Activated naive CD8-positive, alpha-beta T cell (primary cell): ENCODE measurements at regions not wholly inside any gene's neighbourhood (a gene's known extent, or its start where the extent isn't known, plus 50 kb on each side); places are given as distances from the start of the nearest gene placed in this dataset.
A peak's percentile ranks its signal among the peaks of the same experiment; 100 is the strongest.

Experiments used
- H3K27ac Mint-ChIP-seq: one replicate; pipeline ENCODE4 v1.8.0; 2021; ENCODE audit warnings: mixed read lengths
- H3K27me3 Mint-ChIP-seq: one replicate; pipeline ENCODE4 v1.8.0; 2021; ENCODE audit warnings: mixed read lengths
- H3K36me3 Mint-ChIP-seq: one replicate; pipeline ENCODE4 v1.8.0; 2021; ENCODE audit warnings: mixed read lengths
- H3K4me1 Mint-ChIP-seq: one replicate; pipeline ENCODE4 v1.8.0; 2021; ENCODE audit warnings: low read depth, mixed read lengths
- H3K4me3 Mint-ChIP-seq: one replicate; pipeline ENCODE4 v1.8.0; 2021; ENCODE audit warnings: mild to moderate bottlenecking, mixed read lengths
- H3K9me3 Mint-ChIP-seq: one replicate; pipeline ENCODE4 v1.8.0; 2021; ENCODE audit warnings: low read depth, mixed read lengths

GRCh38 chr15:35673093-35673684 is 127.2 kb upstream of the DPH6 start:
- no peaks in the 10 kb centered on the region for H3K36me3 Mint-ChIP-seq
- no peaks in the 10 kb centered on the region for H3K27me3 Mint-ChIP-seq
- H3K9me3 Mint-ChIP-seq = no peaks in the 10 kb centered on the region
- peaks cover 9% of the 10 kb centered on the region for H3K4me1 Mint-ChIP-seq
- no peak overlapping the region for H3K27ac Mint-ChIP-seq
- H3K4me3 Mint-ChIP-seq = peak overlapping the region; percentile 65

GRCh38 chr15:35674873-35675781 is 129.2 kb upstream of the DPH6 start:
- Mint-ChIP-seq H3K36me3 (no peaks in the 10 kb centered on the region), H3K27me3 (no peaks in the 10 kb centered on the region), H3K9me3 (no peaks in the 10 kb centered on the region), H3K27ac (no peak overlapping the region), H3K4me1 (peaks cover 8% of the 10 kb centered on the region), H3K4me3 (no peak overlapping the region)

GRCh38 chr15:35678774-35679173 is 132.8 kb upstream of the DPH6 start:
- Mint-ChIP-seq H3K27ac (no peak overlapping the region), H3K4me1 (no peaks in the 10 kb centered on the region), H3K4me3 (no peak overlapping the region), H3K36me3 (no peaks in the 10 kb centered on the region), H3K27me3 (peaks cover 4% of the 10 kb centered on the region), H3K9me3 (no peaks in the 10 kb centered on the region)

- Mint-ChIP-seq H3K9me3 (no peaks in the 10 kb centered on the region), H3K4me1 (no peaks in the 10 kb centered on the region), H3K27ac (no peak overlapping the region), H3K36me3 (no peaks in the 10 kb centered on the region), H3K27me3 (peaks cover 4% of the 10 kb centered on the region), H3K4me3 (no peak overlapping the region)
Measured at GRCh38 chr15:35679186-35679585, 133.2 kb upstream of the DPH6 start.

- Mint-ChIP-seq H3K4me1 (no peaks in the 10 kb centered on the region), H3K36me3 (no peaks in the 10 kb centered on the region), H3K27me3 (peaks cover 7% of the 10 kb centered on the region), H3K4me3 (no peak overlapping the region), H3K9me3 (no peaks in the 10 kb centered on the region), H3K27ac (no peak overlapping the region)
Measured at GRCh38 chr15:35680951-35681350, 135.0 kb upstream of the DPH6 start.

GRCh38 chr15:35686347-35686746 is 140.4 kb upstream of the DPH6 start:
- Mint-ChIP-seq H3K27me3 (peaks cover 12% of the 10 kb centered on the region), H3K4me1 (no peaks in the 10 kb centered on the region), H3K9me3 (no peaks in the 10 kb centered on the region), H3K36me3 (no peaks in the 10 kb centered on the region), H3K4me3 (no peak overlapping the region), H3K27ac (no peak overlapping the region)

- peaks cover 8% of the 10 kb centered on the region for H3K27me3 Mint-ChIP-seq
- H3K9me3 Mint-ChIP-seq = no peaks in the 10 kb centered on the region
- no peaks in the 10 kb centered on the region for H3K36me3 Mint-ChIP-seq
- no peaks in the 10 kb centered on the region for H3K4me1 Mint-ChIP-seq
- H3K27ac Mint-ChIP-seq = no peak overlapping the region
- no peak overlapping the region for H3K4me3 Mint-ChIP-seq
Measured at GRCh38 chr15:35689266-35689665, 143.3 kb upstream of the DPH6 start.

- Mint-ChIP-seq H3K27me3 (peaks cover 6% of the 10 kb centered on the region), H3K27ac (no peak overlapping the region), H3K4me3 (no peak overlapping the region)
Measured at GRCh38 chr15:35690089-35690488, 144.1 kb upstream of the DPH6 start.

GRCh38 chr15:35690698-35691116 is 144.7 kb upstream of the DPH6 start:
- Mint-ChIP-seq H3K27ac (no peak overlapping the region), H3K27me3 (peaks cover 6% of the 10 kb centered on the region), H3K4me3 (no peak overlapping the region), H3K9me3 (no peaks in the 10 kb centered on the region), H3K4me1 (no peaks in the 10 kb centered on the region), H3K36me3 (no peaks in the 10 kb centered on the region)

More at GRCh38 chr15:35690089-35690488, 144.1 kb upstream of the DPH6 start:
- Mint-ChIP-seq H3K36me3 (no peaks in the 10 kb centered on the region), H3K4me1 (no peaks in the 10 kb centered on the region), H3K9me3 (no peaks in the 10 kb centered on the region)

- H3K27me3 Mint-ChIP-seq = peaks cover 8% of the 10 kb centered on the region
- H3K9me3 Mint-ChIP-seq = no peaks in the 10 kb centered on the region
- H3K27ac Mint-ChIP-seq = no peak overlapping the region
- H3K36me3 Mint-ChIP-seq = no peaks in the 10 kb centered on the region
- H3K4me1 Mint-ChIP-seq = no peaks in the 10 kb centered on the region
- no peak overlapping the region for H3K4me3 Mint-ChIP-seq
Measured at GRCh38 chr15:35691173-35691761, 145.3 kb upstream of the DPH6 start.

GRCh38 chr15:35691891-35692867 is 146.2 kb upstream of the DPH6 start:
- no peaks in the 10 kb centered on the region for H3K9me3 Mint-ChIP-seq
- no peak overlapping the region for H3K4me3 Mint-ChIP-seq
- H3K27me3 Mint-ChIP-seq = peaks cover 12% of the 10 kb centered on the region
- no peak overlapping the region for H3K27ac Mint-ChIP-seq
- H3K4me1 Mint-ChIP-seq = no peaks in the 10 kb centered on the region
- H3K36me3 Mint-ChIP-seq = no peaks in the 10 kb centered on the region

GRCh38 chr15:35693286-35693685 is 147.3 kb upstream of the DPH6 start:
- peaks cover 12% of the 10 kb centered on the region for H3K27me3 Mint-ChIP-seq
- H3K4me3 Mint-ChIP-seq = no peak overlapping the region
- H3K27ac Mint-ChIP-seq = no peak overlapping the region
- no peaks in the 10 kb centered on the region for H3K4me1 Mint-ChIP-seq
- H3K36me3 Mint-ChIP-seq = no peaks in the 10 kb centered on the region
- no peaks in the 10 kb centered on the region for H3K9me3 Mint-ChIP-seq

GRCh38 chr15:35693886-35694285 is 147.9 kb upstream of the DPH6 start:
- H3K9me3 Mint-ChIP-seq = no peaks in the 10 kb centered on the region
- H3K4me1 Mint-ChIP-seq = no peaks in the 10 kb centered on the region
- H3K27ac Mint-ChIP-seq = no peak overlapping the region
- H3K4me3 Mint-ChIP-seq = no peak overlapping the region
- H3K27me3 Mint-ChIP-seq = peaks cover 12% of the 10 kb centered on the region
- H3K36me3 Mint-ChIP-seq = no peaks in the 10 kb centered on the region

GRCh38 chr15:35695003-35695402 is 149.0 kb upstream of the DPH6 start:
- Mint-ChIP-seq H3K4me1 (no peaks in the 10 kb centered on the region), H3K9me3 (no peaks in the 10 kb centered on the region), H3K27me3 (peaks cover 11% of the 10 kb centered on the region), H3K36me3 (no peaks in the 10 kb centered on the region), H3K27ac (no peak overlapping the region), H3K4me3 (no peak overlapping the region)
